NCI-H2227 treated with DMSO at 0.1 percent for 48 hours (cell line): ENCODE measurements at regions not wholly inside any gene's neighbourhood (a gene's known extent, or its start where the extent isn't known, plus 50 kb on each side); places are given as distances from the start of the nearest gene placed in this dataset.
"Not testable (repeated sequence)": the region's sequence is repeated elsewhere in the genome, so short reads cannot be mapped to it uniquely, and the experiment has no call there.

Experiments
- DNase-seq: peaks from one replicate; lab custom pipeline; 2025; lab: John Stamatoyannopoulos, UW

- no peak for DNase-seq
Measured at GRCh38 chr14:96686126-96686525, 111.1 kb upstream of the VRK1 start.

- DNase-seq: peak; percentile 7
Measured at GRCh38 chr14:96688629-96689028, 108.6 kb upstream of the VRK1 start.

DNA sequence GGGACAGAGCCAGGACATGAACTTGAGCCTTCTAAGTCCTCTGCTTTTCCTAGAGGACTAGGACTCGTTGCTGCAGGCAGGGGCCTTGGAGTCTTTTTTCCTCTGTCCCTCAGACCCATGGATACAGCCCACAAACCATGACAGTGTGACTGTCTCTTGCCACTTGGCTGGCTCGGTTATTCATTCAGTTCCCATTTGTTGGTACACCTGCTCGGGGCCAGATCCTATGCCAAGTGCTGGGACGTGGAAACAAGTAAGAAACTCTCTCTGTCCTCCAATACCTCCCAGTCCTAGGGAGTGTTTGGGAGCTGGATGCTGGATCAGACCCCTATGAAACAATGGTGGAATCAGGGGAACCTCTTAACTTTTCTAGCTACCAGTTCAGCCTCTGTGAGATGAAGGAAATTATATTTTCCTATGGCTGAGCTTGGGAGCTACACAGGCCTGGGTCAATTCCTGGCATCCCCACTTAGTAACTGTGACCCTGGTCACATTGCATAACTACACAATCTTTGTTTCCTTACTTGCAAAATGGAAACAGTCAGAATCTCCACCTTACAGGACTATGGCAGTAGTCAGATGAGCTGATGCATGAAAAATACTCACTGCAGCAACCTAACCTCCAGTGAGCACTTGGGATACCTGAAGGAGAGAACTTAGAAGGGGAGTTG, 106.3 kb upstream of the VRK1 start:
- no peak for DNase-seq

DNA sequence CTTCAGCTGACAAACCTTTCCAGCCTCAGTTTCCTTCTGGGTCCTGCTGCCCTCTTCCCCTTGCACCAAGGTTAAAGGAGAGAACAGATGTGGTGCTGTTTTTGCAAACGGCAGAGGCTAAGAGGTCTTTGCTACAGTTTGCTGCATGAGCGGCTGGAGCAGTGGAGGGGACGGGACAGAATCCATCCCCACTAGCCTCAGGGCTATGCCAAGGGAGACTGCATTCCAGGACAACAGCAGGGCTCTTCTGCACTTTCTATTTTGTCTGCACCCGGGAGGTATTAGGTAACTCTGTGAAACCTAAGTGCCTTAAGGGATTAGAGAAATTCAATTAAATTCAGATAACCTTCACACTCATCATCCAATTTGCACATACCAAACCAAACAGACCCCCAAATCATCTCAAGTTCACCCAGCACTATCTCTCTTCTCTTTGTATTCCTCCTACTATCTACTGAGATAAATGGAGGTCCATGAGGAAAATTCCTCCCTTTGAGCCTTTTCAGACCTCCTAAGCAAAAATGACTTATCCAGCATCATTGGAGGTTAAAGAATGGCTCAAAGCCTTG, 103.8 kb upstream of the VRK1 start:
- DNase-seq: no peak

- no peak for DNase-seq
Measured at GRCh38 chr14:96693987-96694386, 103.2 kb upstream of the VRK1 start.

DNA sequence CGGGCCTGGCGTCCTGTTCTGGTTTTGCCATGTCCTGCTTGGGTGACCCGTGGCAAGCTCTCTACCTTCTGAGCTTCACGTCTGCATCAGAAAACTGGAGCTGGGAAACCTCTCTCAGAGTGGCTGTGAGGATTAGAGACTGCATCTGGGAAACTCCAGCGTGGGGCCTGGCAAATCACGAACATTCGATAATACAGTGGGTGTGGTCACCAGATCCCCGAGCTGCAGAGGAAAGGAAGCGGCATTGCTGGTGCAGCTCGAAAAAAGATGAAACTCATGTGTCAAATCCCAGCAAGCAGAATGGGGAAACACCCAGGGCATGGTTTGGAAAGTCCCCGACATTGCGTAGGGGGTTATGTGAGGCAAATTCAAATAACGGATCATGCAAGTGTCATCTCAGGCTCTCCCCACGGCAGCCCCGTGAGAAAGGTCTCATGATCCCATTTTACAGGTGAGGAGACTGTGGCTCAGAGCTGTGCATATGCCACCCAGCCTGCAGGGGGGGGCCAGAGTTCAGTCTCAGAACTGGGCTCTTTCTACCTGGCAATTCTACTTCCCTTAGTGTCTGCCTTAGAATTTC, 98.1 kb upstream of the VRK1 start:
- DNase-seq: no peak

DNA sequence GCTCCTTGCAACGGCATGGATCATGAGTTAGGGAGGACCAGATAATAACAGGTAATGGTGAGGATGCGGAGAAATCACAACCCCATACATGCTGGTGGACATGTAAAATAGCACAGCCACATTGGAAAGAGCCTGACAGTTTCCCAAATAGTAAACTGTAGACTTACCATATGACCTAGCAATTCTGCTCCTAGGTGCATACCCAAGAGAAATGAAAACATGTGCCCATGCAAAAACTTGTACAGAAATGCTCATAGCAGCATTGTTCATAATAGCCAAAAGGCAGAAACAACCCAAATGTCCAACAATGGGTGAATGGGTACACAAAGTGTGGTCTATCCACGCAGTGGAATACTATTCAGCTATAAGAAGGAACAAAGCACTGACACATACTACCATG, 97.5 kb upstream of the VRK1 start:
- no peak for DNase-seq

DNA sequence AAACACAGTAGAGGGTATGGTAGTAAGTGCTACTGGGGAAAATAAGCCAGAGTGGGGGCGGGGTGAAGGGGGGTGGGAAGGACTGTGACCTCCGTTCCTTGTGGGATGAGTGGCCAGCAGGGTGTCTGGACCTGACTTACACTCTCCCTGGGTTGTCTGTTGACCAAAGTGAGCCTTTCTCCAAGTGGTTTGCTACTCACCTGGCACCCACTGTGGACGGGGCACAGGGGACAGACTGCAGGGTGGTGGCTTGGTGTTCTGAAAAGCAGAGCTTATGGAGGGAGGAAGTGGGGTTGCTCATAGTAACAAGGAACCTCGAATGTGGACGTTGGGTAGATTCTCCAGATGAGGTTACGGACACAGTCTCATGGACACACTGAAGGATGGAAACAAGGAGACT, 94.4 kb upstream of the VRK1 start:
- DNase-seq: no peak

- DNase-seq: no peak
Measured at GRCh38 chr14:96705422-96706092, 91.6 kb upstream of the VRK1 start.

DNA sequence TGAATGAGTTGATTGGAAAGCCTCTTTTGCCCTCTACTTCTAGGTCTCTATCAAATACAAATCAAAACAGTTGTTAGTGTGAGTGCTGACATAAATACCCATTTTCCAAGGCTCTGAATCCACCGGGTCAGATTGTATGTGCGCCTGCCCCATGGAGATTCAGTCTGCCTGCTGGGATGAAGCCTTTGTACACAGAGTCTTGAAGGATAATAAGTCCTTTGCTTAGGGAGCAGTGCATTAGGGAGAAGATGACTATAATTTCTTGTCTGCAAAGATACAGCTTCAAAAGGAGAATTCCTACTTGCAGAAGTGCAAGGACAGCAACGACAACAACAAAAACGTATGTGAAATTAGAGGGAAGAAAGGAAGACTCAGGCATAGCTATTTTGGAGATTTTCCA, 90.3 kb upstream of the VRK1 start:
- peak; percentile 89 for DNase-seq

DNA sequence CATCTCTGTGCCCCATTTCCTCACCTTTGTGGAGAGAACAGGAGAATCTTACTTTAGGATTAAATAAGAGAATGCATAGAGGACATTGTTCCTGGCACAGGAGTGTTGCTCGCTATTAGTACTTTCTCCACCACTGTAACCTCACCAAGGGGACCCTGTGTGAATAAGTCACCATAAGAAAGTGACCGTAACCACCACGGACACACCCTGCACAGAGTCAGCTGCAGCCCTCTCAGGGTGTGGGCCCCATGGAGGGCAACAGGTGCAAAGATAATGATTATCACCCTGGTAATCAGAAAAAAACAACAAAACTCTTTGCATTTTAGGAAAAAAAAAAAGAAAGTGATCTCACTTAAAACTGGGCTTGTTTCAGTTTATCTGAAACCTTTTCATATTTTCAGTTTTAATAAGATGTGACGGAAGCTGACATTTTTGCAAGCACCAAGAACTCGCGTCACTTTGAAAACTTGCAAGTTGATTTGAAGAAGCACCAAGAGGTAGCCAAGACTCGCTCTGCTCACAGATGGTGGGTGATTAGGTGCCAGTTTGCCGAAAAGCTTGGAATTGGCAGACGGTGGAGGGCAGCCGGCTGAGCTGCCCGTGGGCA, 87.0 kb upstream of the VRK1 start:
- no peak for DNase-seq

DNA sequence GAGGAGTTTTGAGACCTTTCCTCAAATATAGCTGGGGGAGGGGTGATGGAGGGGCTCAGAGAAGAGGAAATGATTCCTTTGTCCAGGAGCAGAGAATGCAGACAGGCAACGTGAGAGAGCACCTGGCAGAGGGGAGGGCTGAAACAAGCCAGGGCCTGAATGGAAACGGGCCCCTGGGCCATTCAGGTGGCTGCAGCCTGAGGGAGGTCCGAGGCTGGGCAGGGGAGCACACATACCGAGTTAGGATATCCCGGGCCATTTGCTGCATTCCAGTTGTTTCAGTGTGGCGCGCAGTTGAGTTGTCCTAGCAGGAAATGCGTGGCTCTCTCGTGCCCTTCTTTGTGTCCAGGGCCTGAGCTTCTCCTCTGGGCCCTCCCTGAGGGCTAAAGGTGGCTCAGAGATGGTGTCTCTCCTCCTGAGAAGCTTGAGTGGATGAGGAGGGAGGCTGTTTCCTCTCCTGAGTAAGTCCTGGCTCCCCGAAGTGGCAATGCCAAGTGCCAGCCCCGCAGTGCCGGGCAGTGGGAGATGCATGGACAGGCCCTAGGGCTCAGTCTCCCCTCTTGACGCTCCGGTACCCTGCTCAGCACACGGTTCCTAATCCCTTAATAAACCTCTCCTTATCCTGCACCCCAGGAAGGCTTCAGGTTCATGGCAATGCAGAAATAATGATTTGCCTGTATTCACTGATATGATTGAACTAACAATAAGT, 85.5 kb upstream of the VRK1 start:
- no peak for DNase-seq

GRCh38 chr14:96713426-96713825, 83.8 kb upstream of the VRK1 start:
- DNase-seq: no peak

- not testable (repeated sequence) for DNase-seq
Measured at GRCh38 chr14:96714537-96714936, 82.6 kb upstream of the VRK1 start.

DNA sequence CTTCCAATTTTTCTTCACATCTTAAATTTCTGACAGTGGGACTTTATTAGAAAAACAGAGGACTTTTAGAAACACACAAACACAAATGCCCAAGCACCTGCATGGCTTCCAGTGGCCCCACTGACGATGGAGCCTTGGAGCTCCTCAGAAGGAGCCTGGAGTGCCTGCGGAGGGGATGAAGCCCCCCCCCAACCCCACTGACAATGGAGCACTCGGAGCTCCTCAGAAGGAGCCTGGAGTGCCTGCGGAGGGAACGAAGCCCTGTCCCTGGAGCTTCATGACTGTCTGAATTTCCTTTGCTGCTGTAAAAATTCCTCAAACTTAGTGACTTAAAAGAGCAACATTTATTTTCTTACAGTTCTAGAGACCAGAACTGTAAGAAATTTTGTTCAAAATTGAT, 80.1 kb upstream of the VRK1 start:
- DNase-seq: no peak

GRCh38 chr14:96718407-96718806, 78.8 kb upstream of the VRK1 start:
- DNase-seq: no peak

- not testable (repeated sequence) for DNase-seq
Measured at GRCh38 chr14:96720702-96721101, 76.5 kb upstream of the VRK1 start.

DNA sequence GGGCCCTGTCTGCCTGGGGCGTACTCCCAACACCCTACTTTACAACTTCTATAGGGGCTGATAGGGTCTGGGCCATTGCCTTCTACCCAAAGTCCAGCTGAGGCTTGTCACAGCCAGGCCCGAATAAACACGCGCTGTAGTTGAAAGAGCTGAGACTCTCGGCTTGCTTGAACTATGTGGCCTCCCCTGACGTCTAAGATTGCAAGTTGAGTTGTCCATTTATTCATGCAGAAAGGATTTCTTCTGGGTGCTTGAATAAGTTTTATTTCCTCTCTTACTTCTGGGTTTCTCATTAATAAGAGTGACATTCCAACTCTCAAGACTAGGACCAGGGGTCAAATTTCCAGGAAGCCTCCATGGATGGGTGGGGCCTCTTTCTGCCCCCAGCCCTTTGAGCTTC, 74.4 kb upstream of the VRK1 start:
- no peak for DNase-seq

DNA sequence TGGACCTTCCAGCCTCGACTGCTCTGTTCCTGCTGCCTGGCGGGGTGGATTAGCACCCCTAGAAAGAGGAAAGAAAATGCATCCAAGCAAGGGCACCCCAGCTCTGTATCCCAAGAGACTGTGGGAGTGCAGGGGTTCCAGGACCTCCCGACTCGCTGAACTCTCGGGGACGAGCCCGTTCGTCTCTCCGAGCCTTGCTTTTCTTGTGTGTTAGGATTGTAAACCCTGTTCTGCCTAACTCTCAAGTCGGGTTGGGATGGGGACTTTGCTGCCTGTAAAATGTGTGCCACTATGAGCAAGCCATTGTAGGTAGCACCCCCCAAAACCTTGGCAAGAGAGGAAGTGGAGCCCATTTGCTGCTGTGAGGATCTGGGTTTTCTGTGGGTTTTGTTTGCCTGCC, 73.2 kb upstream of the VRK1 start:
- no peak for DNase-seq

DNA sequence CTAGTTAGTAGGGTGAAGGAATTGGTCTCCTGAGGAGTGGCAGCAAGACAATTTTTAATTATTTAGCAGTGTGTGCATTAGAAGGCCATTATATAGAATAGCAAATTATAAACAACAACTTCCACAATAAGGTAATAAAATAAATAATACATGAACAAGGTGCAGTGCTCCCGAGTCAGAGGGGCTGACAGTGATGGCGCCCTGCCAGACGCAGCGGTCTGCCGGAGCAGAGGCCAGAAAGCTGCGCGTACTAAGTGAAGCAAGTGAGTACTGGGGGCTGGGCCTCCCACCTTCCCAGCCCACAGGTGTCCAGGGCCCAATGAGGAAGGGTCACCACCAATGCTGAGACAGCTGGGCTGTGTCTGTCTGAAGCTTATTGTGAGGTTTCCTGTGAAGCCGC, 72.0 kb upstream of the VRK1 start:
- DNase-seq: no peak

DNA sequence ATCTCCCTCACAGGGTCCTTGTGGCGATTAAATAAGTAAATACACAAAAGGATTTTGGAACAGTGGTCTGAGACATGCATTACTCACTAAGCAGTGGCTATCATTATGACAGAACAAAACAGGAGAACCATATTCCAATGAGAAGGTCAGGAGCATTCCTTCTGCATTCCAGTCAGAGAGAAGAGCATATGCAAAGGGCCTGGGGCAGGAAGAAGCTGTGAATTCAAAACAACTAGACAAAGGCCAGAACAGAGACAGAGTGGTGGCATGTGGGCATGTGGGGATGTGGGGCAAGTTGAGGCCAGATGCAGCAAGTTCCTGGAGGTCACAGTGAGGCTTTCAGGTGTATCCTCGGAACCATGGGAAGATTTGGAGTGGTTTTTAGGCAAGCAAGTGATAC, 70.1 kb upstream of the VRK1 start:
- DNase-seq: no peak

DNA sequence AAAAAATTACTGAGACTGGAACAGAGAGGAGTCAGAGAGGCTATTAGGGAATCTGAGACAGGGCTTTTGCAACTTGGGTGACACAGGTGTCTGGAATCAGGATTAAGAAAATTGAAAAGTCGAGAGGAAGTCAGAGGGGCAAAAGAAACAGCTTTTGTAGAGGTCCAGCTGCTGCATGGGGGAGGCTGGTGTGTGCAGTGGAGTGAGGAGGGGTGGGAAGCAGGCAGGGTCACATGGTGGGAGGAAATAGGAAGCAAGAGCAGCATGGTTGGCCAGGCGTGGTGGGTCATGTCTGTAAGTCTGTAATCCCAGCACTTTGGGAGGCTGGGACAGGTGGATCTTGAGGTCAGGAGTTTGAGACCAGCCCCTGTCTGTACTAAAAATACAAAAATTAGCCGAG, 69.7 kb upstream of the VRK1 start:
- no peak for DNase-seq
